ENCODE measurements at regions not wholly inside any gene's neighbourhood (a gene's known extent, or its start where the extent isn't known, plus 50 kb on each side); places are given as distances from the start of the nearest gene placed in this dataset.

GRCh38 chr5:81904861-81905260 lies 67.0 kb upstream of the ATG10 start:
- no peak overlapping the region for H2AFZ ChIP-seq (ENCODE audit: control insufficient read depth, low read length)
- no peaks in the 10 kb centered on the region for H3K9me3 ChIP-seq (ENCODE audit: control insufficient read depth, low read depth, low read length)
- H3K36me3 ChIP-seq (ENCODE audit: control insufficient read depth in 2 of 2, extremely low read depth in 1 of 2, insufficient read depth in 2 of 2, low read length in 2 of 2) = no peaks in the 10 kb centered on the region
- H3K4me1 ChIP-seq (ENCODE audit: control insufficient read depth, extremely low read depth, insufficient read depth, low read length) = no peaks in the 10 kb centered on the region
- H3K79me2 ChIP-seq (ENCODE audit: control insufficient read depth, insufficient read depth, low read length) = no peaks in the 10 kb centered on the region
- no peaks in the 10 kb centered on the region for H4K20me1 ChIP-seq (ENCODE audit: control insufficient read depth, extremely low read depth, insufficient read depth, low read length)
- H3K27ac ChIP-seq (ENCODE audit: control insufficient read depth, insufficient read depth, low read length) = no peak overlapping the region
- no peak overlapping the region for H3K4me3 ChIP-seq (ENCODE audit: control insufficient read depth in 2 of 3, extremely low read depth in 1 of 3, insufficient read depth in 2 of 3, low read depth in 1 of 3, low read length in 3 of 3)
- TF ChIP-seq CTCF (optimal IDR thresholded peaks at IDR 0.05 in 1 of 3, IDR thresholded peaks at IDR 0.05 in 1 of 3, conservative IDR thresholded peaks at IDR 0.05 in 1 of 3; ENCODE audit: extremely low read depth in 1 of 3, insufficient read depth in 2 of 3, low read length in 3 of 3) (no peak), EZH2 (IDR thresholded peaks at IDR 0.05; ENCODE audit: low read length) (no peak)
- no peaks in the 10 kb centered on the region for H3K9me1 ChIP-seq (ENCODE audit: control insufficient read depth, extremely low read depth, insufficient read depth, low read length)
- no peak for FAIRE-seq
- dilution Hi-C loops (cut with MboI; ENCODE audit: extremely low pct_ligation_motif_present, low sequenced_read_pairs) = no loop called here
- H3K9ac ChIP-seq (ENCODE audit: control insufficient read depth, extremely low read depth, insufficient read depth, low read length) = no peak overlapping the region
- no peak for DNase-seq (ENCODE audit: low read depth, low spot score)
- no peaks in the 10 kb centered on the region for H3K27me3 ChIP-seq (ENCODE audit: control insufficient read depth, extremely low read depth, insufficient read depth, low read length)
- H3K4me2 ChIP-seq (ENCODE audit: control insufficient read depth, extremely low read depth, insufficient read depth, low read depth, low read length) = no peak overlapping the region

- Histone ChIP-seq H3K9me1 (ENCODE audit: control insufficient read depth, extremely low read depth, insufficient read depth, low read length) (no peaks in the 10 kb centered on the region), H3K4me1 (ENCODE audit: control insufficient read depth, extremely low read depth, insufficient read depth, low read length) (no peaks in the 10 kb centered on the region), H2AFZ (ENCODE audit: control insufficient read depth, low read length) (no peak overlapping the region), H3K9ac (ENCODE audit: control insufficient read depth, extremely low read depth, insufficient read depth, low read length) (no peak overlapping the region), H3K79me2 (ENCODE audit: control insufficient read depth, insufficient read depth, low read length) (no peaks in the 10 kb centered on the region), H3K4me2 (ENCODE audit: control insufficient read depth, extremely low read depth, insufficient read depth, low read depth, low read length) (no peak overlapping the region), H3K4me3 (ENCODE audit: control insufficient read depth in 2 of 3, extremely low read depth in 1 of 3, insufficient read depth in 2 of 3, low read depth in 1 of 3, low read length in 3 of 3) (no peak overlapping the region), H3K27me3 (ENCODE audit: control insufficient read depth, extremely low read depth, insufficient read depth, low read length) (no peaks in the 10 kb centered on the region), H3K27ac (ENCODE audit: control insufficient read depth, insufficient read depth, low read length) (no peak overlapping the region), H3K36me3 (ENCODE audit: control insufficient read depth in 2 of 2, extremely low read depth in 1 of 2, insufficient read depth in 2 of 2, low read length in 2 of 2) (no peaks in the 10 kb centered on the region), H3K9me3 (ENCODE audit: control insufficient read depth, low read depth, low read length) (no peaks in the 10 kb centered on the region), H4K20me1 (ENCODE audit: control insufficient read depth, extremely low read depth, insufficient read depth, low read length) (no peaks in the 10 kb centered on the region)
- no peak for FAIRE-seq
- dilution Hi-C loops (cut with MboI; ENCODE audit: extremely low pct_ligation_motif_present, low sequenced_read_pairs) = no loop called here
- no peak for TF ChIP-seq CTCF (optimal IDR thresholded peaks at IDR 0.05 in 1 of 3, IDR thresholded peaks at IDR 0.05 in 1 of 3, conservative IDR thresholded peaks at IDR 0.05 in 1 of 3; ENCODE audit: extremely low read depth in 1 of 3, insufficient read depth in 2 of 3, low read length in 3 of 3)
- no peak for TF ChIP-seq EZH2 (IDR thresholded peaks at IDR 0.05; ENCODE audit: low read length)
- no peak for DNase-seq (ENCODE audit: low read depth, low spot score)
Measured at GRCh38 chr5:81904166-81904565, 67.7 kb upstream of the ATG10 start.
